H1 (cell line): ENCODE measurements at regions not wholly inside any gene's neighbourhood (a gene's known extent, or its start where the extent isn't known, plus 50 kb on each side); places are given as distances from the start of the nearest gene placed in this dataset.

Source experiments
- KDM1A ChIP-seq: fragments of 200-600, 300-600 bp; sonication (generic); IDR thresholded peaks from 2 replicates; pipeline ENCODE4 v1.7.1; 2016; ENCODE audit warnings: mild to moderate bottlenecking, low read length, borderline replicate concordance
- TF ChIP-seq, protein P1 (sequence below): IDR thresholded peaks from 2 replicates; pipeline ENCODE4 v1.6.1; 2011; ENCODE audit warnings: low read length, improper control_type of control experiment

DNA sequence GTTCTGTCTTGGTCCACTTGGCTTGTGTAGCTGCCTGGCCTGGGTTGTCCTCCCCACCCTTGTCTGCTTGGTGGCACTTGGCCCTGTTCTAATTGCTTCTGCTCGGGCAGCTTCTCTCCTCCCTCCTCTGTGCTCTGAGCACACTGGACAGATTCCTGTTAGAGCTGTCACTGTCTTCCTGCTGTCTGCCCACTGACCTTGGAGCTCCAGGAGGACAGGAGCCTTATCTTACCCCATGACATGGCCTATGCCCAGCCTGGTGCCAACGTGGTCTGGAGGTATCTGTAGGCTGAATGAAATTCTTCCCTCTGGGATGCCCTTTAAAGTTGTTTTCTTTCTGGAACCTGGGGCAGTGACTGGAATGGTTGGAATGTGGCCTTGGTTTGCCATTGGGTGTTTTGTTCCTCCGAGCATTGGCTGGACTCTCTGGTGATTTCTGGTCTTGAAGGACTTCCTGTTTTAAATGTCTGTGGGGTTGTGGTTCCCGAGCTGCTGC is 94.1 kb downstream of the FAM43A start (continued):
- TF ChIP-seq, protein P1, sequence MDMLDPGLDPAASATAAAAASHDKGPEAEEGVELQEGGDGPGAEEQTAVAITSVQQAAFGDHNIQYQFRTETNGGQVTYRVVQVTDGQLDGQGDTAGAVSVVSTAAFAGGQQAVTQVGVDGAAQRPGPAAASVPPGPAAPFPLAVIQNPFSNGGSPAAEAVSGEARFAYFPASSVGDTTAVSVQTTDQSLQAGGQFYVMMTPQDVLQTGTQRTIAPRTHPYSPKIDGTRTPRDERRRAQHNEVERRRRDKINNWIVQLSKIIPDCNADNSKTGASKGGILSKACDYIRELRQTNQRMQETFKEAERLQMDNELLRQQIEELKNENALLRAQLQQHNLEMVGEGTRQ = no peak
- no peak for TF ChIP-seq KDM1A
- TF ChIP-seq, all 59 proteins: peak for 0
